Parathyroid adenoma (tissue), 2 donors: ENCODE measurements at regions not wholly inside any gene's neighbourhood (a gene's known extent, or its start where the extent isn't known, plus 50 kb on each side); places are given as distances from the start of the nearest gene placed in this dataset.

Source experiments
- H2AFZ ChIP-seq: fragments of 300-600 bp; sonication (generic); one replicate; pipeline ENCODE4 v1.7.0; 2017; ENCODE audit warnings: antibody characterized with exemption, mild to moderate bottlenecking
- H3K27ac ChIP-seq: fragments of 300-600 bp; sonication (generic); one replicate; pipeline ENCODE4 v1.7.0; 2017
- H3K27me3 ChIP-seq: fragments of 300-600 bp; sonication (generic); one replicate; pipeline ENCODE4 v1.7.0; 2017; ENCODE audit warnings: low read length; ENCODE audit not compliant: control insufficient read depth, insufficient read depth
- H3K36me3 ChIP-seq: fragments of 300-600 bp; sonication (generic); one replicate; pipeline ENCODE4 v1.7.0; 2017; ENCODE audit warnings: low read length; ENCODE audit not compliant: control insufficient read depth, insufficient read depth
- H3K4me1 ChIP-seq: fragments of 300-600 bp; sonication (generic); one replicate; pipeline ENCODE4 v1.7.0; 2017; ENCODE audit warnings: control low read depth
- H3K4me2 ChIP-seq: fragments of 300-600 bp; sonication (generic); one replicate; pipeline ENCODE4 v1.7.0; 2017; ENCODE audit warnings: low read length
- H3K4me3 ChIP-seq: fragments of 300-600 bp; sonication (generic); one replicate; pipeline ENCODE4 v1.7.0; 2017; ENCODE audit warnings: low read depth, low read length
- H3K79me2 ChIP-seq: fragments of 300-600 bp; sonication (generic); one replicate; pipeline ENCODE4 v1.7.0; 2017; ENCODE audit warnings: control low read depth
- H3K9ac ChIP-seq: fragments of 300-600 bp; sonication (generic); one replicate; pipeline ENCODE4 v1.7.0; 2017; ENCODE audit warnings: mild to moderate bottlenecking
- H3K9me3 ChIP-seq: fragments of 300-600 bp; sonication (generic); one replicate; pipeline ENCODE4 v1.7.0; 2017; ENCODE audit warnings: low read length; ENCODE audit not compliant: control insufficient read depth
- TF ChIP-seq, protein P1 (sequence below): fragments of 300-600 bp; sonication (generic); IDR thresholded peaks from one replicate; pipeline ENCODE4 v1.7.0; 2017; ENCODE audit warnings: antibody characterized with exemption, mild to moderate bottlenecking
- donor health status: primary hyperparathyroidism.

GRCh38 chr13:40127476-40127875, 472.0 kb downstream of the COG6 start:
- Histone ChIP-seq H3K4me1 (no peaks in the 10 kb centered on the region), H3K27ac (no peak overlapping the region), H3K27me3 (no peaks in the 10 kb centered on the region), H3K9ac (no peak overlapping the region), H3K4me2 (no peak overlapping the region), H3K36me3 (no peaks in the 10 kb centered on the region), H3K9me3 (no peaks in the 10 kb centered on the region), H2AFZ (no peak overlapping the region), H3K4me3 (no peak overlapping the region), H3K79me2 (no peaks in the 10 kb centered on the region)
- TF ChIP-seq, protein P1, sequence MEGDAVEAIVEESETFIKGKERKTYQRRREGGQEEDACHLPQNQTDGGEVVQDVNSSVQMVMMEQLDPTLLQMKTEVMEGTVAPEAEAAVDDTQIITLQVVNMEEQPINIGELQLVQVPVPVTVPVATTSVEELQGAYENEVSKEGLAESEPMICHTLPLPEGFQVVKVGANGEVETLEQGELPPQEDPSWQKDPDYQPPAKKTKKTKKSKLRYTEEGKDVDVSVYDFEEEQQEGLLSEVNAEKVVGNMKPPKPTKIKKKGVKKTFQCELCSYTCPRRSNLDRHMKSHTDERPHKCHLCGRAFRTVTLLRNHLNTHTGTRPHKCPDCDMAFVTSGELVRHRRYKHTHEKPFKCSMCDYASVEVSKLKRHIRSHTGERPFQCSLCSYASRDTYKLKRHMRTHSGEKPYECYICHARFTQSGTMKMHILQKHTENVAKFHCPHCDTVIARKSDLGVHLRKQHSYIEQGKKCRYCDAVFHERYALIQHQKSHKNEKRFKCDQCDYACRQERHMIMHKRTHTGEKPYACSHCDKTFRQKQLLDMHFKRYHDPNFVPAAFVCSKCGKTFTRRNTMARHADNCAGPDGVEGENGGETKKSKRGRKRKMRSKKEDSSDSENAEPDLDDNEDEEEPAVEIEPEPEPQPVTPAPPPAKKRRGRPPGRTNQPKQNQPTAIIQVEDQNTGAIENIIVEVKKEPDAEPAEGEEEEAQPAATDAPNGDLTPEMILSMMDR: no peak

- TF ChIP-seq, protein P1: no peak
- Histone ChIP-seq H3K4me2 (no peak overlapping the region), H3K27ac (no peak overlapping the region), H3K9me3 (no peaks in the 10 kb centered on the region), H3K27me3 (no peaks in the 10 kb centered on the region), H3K79me2 (no peaks in the 10 kb centered on the region), H3K36me3 (no peaks in the 10 kb centered on the region), H3K4me3 (no peak overlapping the region), H3K4me1 (no peaks in the 10 kb centered on the region), H3K9ac (no peak overlapping the region), H2AFZ (no peak overlapping the region)
Measured at GRCh38 chr13:40127925-40128324, 472.5 kb downstream of the COG6 start.

DNA sequence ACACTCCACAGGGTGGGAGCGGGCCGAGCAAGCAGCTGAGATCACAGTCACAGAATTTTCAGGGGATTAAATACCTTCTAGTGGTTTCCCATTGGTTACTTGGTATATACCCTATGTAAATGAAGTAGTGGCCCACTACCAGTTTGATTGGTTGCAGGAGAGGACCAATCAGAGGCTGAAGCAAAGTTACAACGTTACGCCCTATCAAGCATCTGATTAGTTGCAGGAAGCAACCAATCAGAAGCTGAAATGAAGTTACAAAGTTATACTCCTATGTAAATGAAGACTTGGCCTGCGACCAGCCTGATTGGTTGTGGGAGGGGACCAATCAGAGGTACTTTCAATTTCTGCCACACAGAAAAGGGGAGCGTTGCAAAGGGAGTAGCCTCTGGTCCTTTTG, 474.0 kb downstream of the COG6 start:
- H3K4me1 ChIP-seq: no peaks in the 10 kb centered on the region
- no peaks in the 10 kb centered on the region for H3K79me2 ChIP-seq
- TF ChIP-seq, protein P1: no peak
- no peak overlapping the region for H3K9ac ChIP-seq
- H3K36me3 ChIP-seq: no peaks in the 10 kb centered on the region
- H3K27me3 ChIP-seq: no peaks in the 10 kb centered on the region
- H3K27ac ChIP-seq: no peak overlapping the region
- no peak overlapping the region for H3K4me2 ChIP-seq
- no peaks in the 10 kb centered on the region for H3K9me3 ChIP-seq
- no peak overlapping the region for H3K4me3 ChIP-seq
- no peak overlapping the region for H2AFZ ChIP-seq

GRCh38 chr13:40130871-40131636, 475.6 kb downstream of the COG6 start:
- no peaks in the 10 kb centered on the region for H3K79me2 ChIP-seq
- no peaks in the 10 kb centered on the region for H3K36me3 ChIP-seq
- no peak overlapping the region for H3K9ac ChIP-seq
- no peaks in the 10 kb centered on the region for H3K4me1 ChIP-seq
- no peaks in the 10 kb centered on the region for H3K9me3 ChIP-seq
- H3K4me3 ChIP-seq: no peak overlapping the region
- H2AFZ ChIP-seq: no peak overlapping the region
- no peak overlapping the region for H3K4me2 ChIP-seq
- TF ChIP-seq, protein P1: no peak
- no peak overlapping the region for H3K27ac ChIP-seq
- no peaks in the 10 kb centered on the region for H3K27me3 ChIP-seq

DNA sequence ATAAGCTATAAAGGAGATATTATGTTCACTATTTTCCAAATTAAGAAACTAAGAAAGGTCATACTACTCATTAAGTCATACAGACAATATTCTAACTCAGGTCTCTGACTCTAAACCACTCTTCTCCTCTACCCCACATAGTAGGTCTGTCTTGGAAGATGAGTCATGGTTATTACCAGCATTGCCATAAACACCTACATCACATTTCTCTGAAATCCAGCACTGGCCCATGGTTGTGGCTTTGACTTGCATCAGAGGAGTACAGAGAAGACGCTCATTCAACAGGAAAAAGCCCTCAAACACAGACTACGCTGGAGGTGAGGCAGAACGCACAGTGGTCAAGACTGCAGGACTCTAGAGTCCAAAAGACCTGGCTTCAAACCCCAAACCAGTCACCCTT, 476.8 kb downstream of the COG6 start:
- H3K36me3 ChIP-seq: no peaks in the 10 kb centered on the region
- no peak overlapping the region for H2AFZ ChIP-seq
- no peaks in the 10 kb centered on the region for H3K9me3 ChIP-seq
- H3K4me2 ChIP-seq: no peak overlapping the region
- H3K27ac ChIP-seq: no peak overlapping the region
- H3K79me2 ChIP-seq: no peaks in the 10 kb centered on the region
- no peaks in the 10 kb centered on the region for H3K27me3 ChIP-seq
- H3K4me1 ChIP-seq: no peaks in the 10 kb centered on the region
- TF ChIP-seq, protein P1: no peak
- no peak overlapping the region for H3K4me3 ChIP-seq
- H3K9ac ChIP-seq: no peak overlapping the region
